ENCODE measurements at regions not wholly inside any gene's neighbourhood (a gene's known extent, or its start where the extent isn't known, plus 50 kb on each side); places are given as distances from the start of the nearest gene placed in this dataset.
"Not testable (repeated sequence)": the region's sequence is repeated elsewhere in the genome, so short reads cannot be mapped to it uniquely, and the experiment has no call there.

DNA sequence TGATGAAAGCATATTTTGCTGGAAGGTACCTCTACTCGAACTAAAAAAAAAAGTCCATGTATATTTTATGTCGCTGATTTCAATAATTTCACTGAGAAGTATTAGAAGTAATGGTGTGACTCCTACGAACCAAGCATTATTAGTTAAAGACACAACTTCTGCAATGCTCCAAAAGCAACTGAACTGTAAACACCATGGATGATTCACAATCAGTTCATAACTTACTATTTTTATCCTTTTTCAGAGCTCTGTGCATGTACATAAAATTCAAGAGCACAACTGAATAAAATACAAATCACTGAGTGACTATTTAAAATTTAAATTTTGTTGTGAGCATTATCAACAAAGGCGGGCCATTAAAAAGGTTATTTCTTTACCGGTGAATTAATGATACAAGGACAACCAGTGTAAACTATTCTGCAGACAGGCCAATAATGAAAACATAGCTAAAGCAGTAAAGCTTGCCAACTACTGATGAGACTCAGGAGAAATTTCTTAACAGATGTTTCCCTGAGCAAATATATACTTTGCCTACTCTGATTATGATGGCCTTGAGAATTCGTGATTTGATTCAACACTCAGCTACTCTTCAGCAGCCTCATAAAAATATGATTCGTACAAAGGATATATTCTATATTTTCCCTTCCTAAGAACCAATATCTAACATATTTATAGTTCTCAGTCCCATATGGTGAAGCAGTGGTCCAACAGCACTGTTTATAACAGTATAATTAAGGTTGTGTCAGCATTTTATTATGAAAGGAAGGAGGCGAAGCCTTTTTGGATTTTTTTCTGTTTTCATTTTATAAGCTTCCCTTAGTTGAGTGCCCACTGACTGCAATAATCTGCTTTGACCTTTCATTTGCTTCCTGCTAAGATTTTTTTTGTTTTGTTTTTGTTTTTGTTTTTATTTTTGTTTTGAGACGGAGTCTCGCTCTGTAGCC is 62.8 kb upstream of the NEIL3 start:
- Histone ChIP-seq H3K27ac (ENCODE audit: low read depth in 1 of 3, low read length in 2 of 3) (no peak overlapping the region), H3K27me3 (ENCODE audit: control insufficient read depth in 3 of 3, insufficient read depth in 3 of 3, low read length in 3 of 3) (no peaks in the 10 kb centered on the region), H3K9me3 (ENCODE audit: control insufficient read depth in 2 of 2, insufficient read depth in 1 of 2, low read depth in 1 of 2, low read length in 1 of 2) (no peaks in the 10 kb centered on the region), H3K36me3 (ENCODE audit: control insufficient read depth in 3 of 3, insufficient read depth in 2 of 3, low read depth in 1 of 3, low read length in 3 of 3) (no peaks in the 10 kb centered on the region), H3K4me1 (ENCODE audit: control insufficient read depth in 3 of 3, insufficient read depth in 2 of 3, low read depth in 1 of 3, low read length in 2 of 3) (peaks cover 0 to 5% (median 2%) of the 10 kb centered on the region in 3 donors), H3K4me3 (ENCODE audit: low read depth in 1 of 3, low read length in 3 of 3) (no peak overlapping the region)
- WGBS, 3 donors, result 67 to 68% (median 68%) methylated on average over 10 of the region's 10 CpGs
- DNase-seq (no peak), FAIRE-seq (no peak)

DNA sequence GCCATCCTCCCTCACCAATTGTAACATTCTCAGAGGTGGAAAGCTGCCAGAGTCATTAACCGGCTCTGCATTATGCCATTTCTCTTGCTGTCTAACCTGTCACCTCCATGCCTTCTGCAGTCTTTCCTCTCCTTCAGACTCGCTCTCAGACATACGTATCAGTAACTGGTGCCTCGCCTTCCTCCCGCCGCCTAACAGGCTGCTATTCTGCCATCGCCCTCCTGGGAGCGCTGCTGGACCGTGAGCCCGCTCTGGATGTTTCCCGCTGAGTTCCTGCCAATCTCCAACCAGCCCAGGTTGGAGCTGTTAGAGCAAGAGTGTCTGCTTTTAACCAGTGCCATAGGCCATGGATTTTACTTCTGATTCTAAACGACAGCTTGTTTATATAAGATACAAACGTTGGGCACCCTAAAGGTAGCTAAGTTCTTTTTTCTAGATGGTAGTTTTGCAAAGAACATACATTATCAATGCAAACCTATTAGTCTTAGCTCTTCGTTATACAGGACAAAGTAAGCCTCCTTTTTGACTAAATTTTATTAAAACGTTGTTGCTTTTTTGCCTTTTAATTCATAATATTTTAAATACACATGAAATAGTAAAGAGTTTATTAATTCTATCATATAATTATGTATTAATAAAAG is 59.5 kb upstream of the NEIL3 start:
- FAIRE-seq, result peak; percentile 5

GRCh38 chr4:177251237-177251636 is 58.4 kb upstream of the NEIL3 start:
- Histone ChIP-seq H3K27me3 (ENCODE audit: control insufficient read depth in 3 of 3, insufficient read depth in 3 of 3, low read length in 3 of 3) (no peaks in the 10 kb centered on the region), H3K4me1 (ENCODE audit: control insufficient read depth in 3 of 3, insufficient read depth in 2 of 3, low read depth in 1 of 3, low read length in 2 of 3) (peaks cover 0 to 5% (median 2%) of the 10 kb centered on the region in 3 donors), H3K9me3 (ENCODE audit: control insufficient read depth in 2 of 2, insufficient read depth in 1 of 2, low read depth in 1 of 2, low read length in 1 of 2) (no peaks in the 10 kb centered on the region), H3K4me3 (ENCODE audit: low read depth in 1 of 3, low read length in 3 of 3) (no peak overlapping the region), H3K27ac (ENCODE audit: low read depth in 1 of 3, low read length in 2 of 3) (no peak overlapping the region), H3K36me3 (ENCODE audit: control insufficient read depth in 3 of 3, insufficient read depth in 2 of 3, low read depth in 1 of 3, low read length in 3 of 3) (no peaks in the 10 kb centered on the region)
- DNase-seq (peak; percentile 52 to 59), FAIRE-seq (no peak)
- 6 to 41% (median 18%) methylated on average over 7 of the region's 7 CpGs for WGBS, 3 donors

More for the DNA sequence above, 59.5 kb upstream of the NEIL3 start:
- H3K36me3 ChIP-seq (ENCODE audit: control insufficient read depth in 3 of 3, insufficient read depth in 2 of 3, low read depth in 1 of 3, low read length in 3 of 3), result no peaks in the 10 kb centered on the region
- 11 to 17% (median 12%) methylated on average over 15 of the region's 15 CpGs for WGBS, 3 donors
- H3K27ac ChIP-seq (ENCODE audit: low read depth in 1 of 3, low read length in 2 of 3), result no peak overlapping the region
- H3K9me3 ChIP-seq (ENCODE audit: control insufficient read depth in 2 of 2, insufficient read depth in 1 of 2, low read depth in 1 of 2, low read length in 1 of 2), result no peaks in the 10 kb centered on the region
- peak; percentile 77 to 86 for DNase-seq
- no peaks in the 10 kb centered on the region for H3K27me3 ChIP-seq (ENCODE audit: control insufficient read depth in 3 of 3, insufficient read depth in 3 of 3, low read length in 3 of 3)
- no peak overlapping the region for H3K4me3 ChIP-seq (ENCODE audit: low read depth in 1 of 3, low read length in 3 of 3)
- H3K4me1 ChIP-seq (ENCODE audit: control insufficient read depth in 3 of 3, insufficient read depth in 2 of 3, low read depth in 1 of 3, low read length in 2 of 3), result peaks cover 0 to 5% (median 2%) of the 10 kb centered on the region in 3 donors

DNA sequence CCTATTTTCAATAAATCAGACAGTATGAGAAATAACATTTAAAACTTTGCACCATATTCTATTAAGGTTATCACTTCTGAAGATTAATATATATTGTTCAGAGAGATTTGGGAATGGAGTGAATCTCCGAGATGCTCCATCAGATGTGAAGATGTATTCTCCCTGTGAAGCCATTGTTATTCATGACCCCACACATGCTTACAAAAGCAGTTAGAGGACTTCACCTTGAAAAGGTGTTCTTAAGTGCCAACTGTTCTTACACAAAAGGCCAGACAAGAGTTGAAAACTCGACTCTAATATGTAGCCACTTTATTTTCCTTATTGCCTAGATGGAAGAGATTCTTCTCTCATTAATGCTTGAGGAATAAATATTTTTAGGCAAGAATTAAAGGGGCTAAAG is 54.3 kb upstream of the NEIL3 start:
- FAIRE-seq (no peak), DNase-seq (no peak)
- no peak overlapping the region for H3K4me3 ChIP-seq (ENCODE audit: low read depth in 1 of 3, low read length in 3 of 3)
- H3K36me3 ChIP-seq (ENCODE audit: control insufficient read depth in 3 of 3, insufficient read depth in 2 of 3, low read depth in 1 of 3, low read length in 3 of 3), result no peaks in the 10 kb centered on the region
- H3K9me3 ChIP-seq (ENCODE audit: control insufficient read depth in 2 of 2, insufficient read depth in 1 of 2, low read depth in 1 of 2, low read length in 1 of 2), result no peaks in the 10 kb centered on the region
- H3K27ac ChIP-seq (ENCODE audit: low read depth in 1 of 3, low read length in 2 of 3), result no peak overlapping the region
- H3K4me1 ChIP-seq (ENCODE audit: control insufficient read depth in 3 of 3, insufficient read depth in 2 of 3, low read depth in 1 of 3, low read length in 2 of 3), result peaks cover 0 to 5% (median 2%) of the 10 kb centered on the region in 3 donors
- H3K27me3 ChIP-seq (ENCODE audit: control insufficient read depth in 3 of 3, insufficient read depth in 3 of 3, low read length in 3 of 3), result no peaks in the 10 kb centered on the region
- 66 to 74% (median 70%) methylated on average over 2 of the region's 2 CpGs for WGBS, 3 donors

- DNase-seq (no peak), FAIRE-seq (no peak)
- Histone ChIP-seq H3K36me3 (ENCODE audit: control insufficient read depth in 3 of 3, insufficient read depth in 2 of 3, low read depth in 1 of 3, low read length in 3 of 3) (no peaks in the 10 kb centered on the region), H3K4me3 (ENCODE audit: low read depth in 1 of 3, low read length in 3 of 3) (no peak overlapping the region), H3K4me1 (ENCODE audit: control insufficient read depth in 3 of 3, insufficient read depth in 2 of 3, low read depth in 1 of 3, low read length in 2 of 3) (no peaks in the 10 kb centered on the region), H3K27ac (ENCODE audit: low read depth in 1 of 3, low read length in 2 of 3) (no peak overlapping the region), H3K27me3 (ENCODE audit: control insufficient read depth in 3 of 3, insufficient read depth in 3 of 3, low read length in 3 of 3) (no peaks in the 10 kb centered on the region), H3K9me3 (ENCODE audit: control insufficient read depth in 2 of 2, insufficient read depth in 1 of 2, low read depth in 1 of 2, low read length in 1 of 2) (no peaks in the 10 kb centered on the region)
- 76 to 84% (median 81%) methylated on average over 6 of the region's 6 CpGs for WGBS, 3 donors
Measured at GRCh38 chr4:177256950-177257349, 52.7 kb upstream of the NEIL3 start.

- H3K9me3 ChIP-seq (ENCODE audit: control insufficient read depth in 2 of 2, insufficient read depth in 1 of 2, low read depth in 1 of 2, low read length in 1 of 2); DNase-seq; H3K4me1 ChIP-seq (ENCODE audit: control insufficient read depth in 3 of 3, insufficient read depth in 2 of 3, low read depth in 1 of 3, low read length in 2 of 3); FAIRE-seq; H3K36me3 ChIP-seq (ENCODE audit: control insufficient read depth in 3 of 3, insufficient read depth in 2 of 3, low read depth in 1 of 3, low read length in 3 of 3); H3K4me3 ChIP-seq (ENCODE audit: low read depth in 1 of 3, low read length in 3 of 3); H3K27ac ChIP-seq (ENCODE audit: low read depth in 1 of 3, low read length in 2 of 3); H3K27me3 ChIP-seq (ENCODE audit: control insufficient read depth in 3 of 3, insufficient read depth in 3 of 3, low read length in 3 of 3): not testable (repeated sequence)
- 72 to 92% (median 76%) methylated on average over 2 of the region's 2 CpGs for WGBS, 3 donors
Measured at GRCh38 chr4:177259466-177259865, 50.2 kb upstream of the NEIL3 start.

Data from small intestine (tissue), 7 donors.